Cardiac fibroblast (primary cell): ENCODE measurements at regions not wholly inside any gene's neighbourhood (a gene's known extent, or its start where the extent isn't known, plus 50 kb on each side); places are given as distances from the start of the nearest gene placed in this dataset.

Source experiments
- DNase-seq, 2 donors: peaks; one replicate each; pipeline versions ENCODE4 v3.0.0 to v3.0.0-alpha.2; 2010; ENCODE audit warnings: low read depth in 2 of 2
- H3K4me3 ChIP-seq, 2 donors: replicated peaks in 1 of 2; 1 replicate in 1 of 2; 2 replicates in 1 of 2; pipeline ENCODE4 v1.5.1; 2011; ENCODE audit warnings: low read depth in 2 of 2, low read length in 2 of 2, mild to moderate bottlenecking in 2 of 2, moderate library complexity in 1 of 2
- CTCF ChIP-seq: IDR thresholded peaks from one replicate; pipeline ENCODE4 v1.5.1; 2011; ENCODE audit warnings: low read depth, mild to moderate bottlenecking, low read length, inconsistent platforms

DNA sequence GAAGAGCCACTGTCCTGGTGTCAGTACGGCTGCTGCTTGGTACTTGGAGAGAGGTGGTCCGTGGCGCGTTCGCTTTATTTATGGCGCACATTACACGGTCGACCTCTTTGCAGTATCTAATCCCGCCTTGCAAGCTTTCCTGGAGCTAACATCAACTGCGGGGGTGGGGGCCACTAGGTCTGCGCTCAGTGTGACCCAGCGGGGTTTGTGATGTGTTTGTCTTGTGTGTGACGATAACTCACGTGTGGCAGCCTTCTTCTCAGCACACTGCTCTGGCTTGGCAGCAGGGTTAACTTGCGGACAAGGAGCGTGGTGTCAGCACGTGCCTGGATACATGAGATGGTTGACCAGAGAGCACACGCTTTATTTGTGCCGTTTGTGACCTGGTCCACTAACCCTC is 122.2 kb upstream of the RTL1 start:
- no peak overlapping the region for H3K4me3 ChIP-seq
- DNase-seq: no peak
- TF ChIP-seq CTCF: no peak

DNA sequence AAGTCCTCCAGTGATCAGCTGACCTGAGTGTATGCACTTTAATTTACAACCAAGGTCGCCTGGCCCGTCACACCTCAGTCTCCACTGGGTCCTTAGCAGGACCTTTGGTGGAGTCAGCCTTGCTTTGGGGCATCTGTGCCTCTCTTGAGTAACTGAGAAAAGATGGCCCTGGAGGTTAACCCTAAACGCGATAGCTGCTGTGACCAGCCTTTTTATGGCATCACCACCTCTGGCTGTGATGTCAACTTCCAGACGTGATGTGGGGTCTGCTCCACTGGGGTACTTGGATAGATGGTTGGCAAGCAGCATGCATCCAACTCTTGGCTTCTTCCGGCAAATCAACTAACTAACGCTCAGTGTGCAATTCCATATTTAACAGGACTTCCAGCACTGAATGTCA is 122.8 kb upstream of the RTL1 start:
- H3K4me3 ChIP-seq: no peak overlapping the region
- no peak for TF ChIP-seq CTCF
- no peak for DNase-seq

GRCh38 chr14:101027291-101027690 is 123.8 kb upstream of the RTL1 start:
- no peak for TF ChIP-seq CTCF
- no peak for DNase-seq
- H3K4me3 ChIP-seq: no peak overlapping the region

DNA sequence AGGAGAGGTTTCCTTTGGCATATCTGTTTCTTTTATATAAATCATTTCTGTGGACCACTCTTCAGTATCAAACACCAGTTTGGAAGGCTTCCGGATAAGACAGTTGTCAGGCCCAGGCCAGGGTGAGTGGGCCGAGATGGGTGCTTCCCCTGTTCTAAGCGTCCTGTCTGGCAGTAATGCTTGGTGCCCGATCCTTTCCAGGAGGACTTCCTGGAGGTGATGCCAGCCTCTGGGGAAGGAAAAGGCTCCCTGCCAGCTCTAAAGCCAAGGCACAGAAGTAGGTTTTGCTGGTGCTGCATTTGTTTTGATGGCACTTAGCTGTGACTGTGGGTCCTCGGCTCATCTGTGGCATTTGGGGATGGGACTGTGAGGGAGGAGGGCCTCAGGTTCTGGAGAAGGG is 124.4 kb upstream of the RTL1 start:
- TF ChIP-seq CTCF: no peak

DNA sequence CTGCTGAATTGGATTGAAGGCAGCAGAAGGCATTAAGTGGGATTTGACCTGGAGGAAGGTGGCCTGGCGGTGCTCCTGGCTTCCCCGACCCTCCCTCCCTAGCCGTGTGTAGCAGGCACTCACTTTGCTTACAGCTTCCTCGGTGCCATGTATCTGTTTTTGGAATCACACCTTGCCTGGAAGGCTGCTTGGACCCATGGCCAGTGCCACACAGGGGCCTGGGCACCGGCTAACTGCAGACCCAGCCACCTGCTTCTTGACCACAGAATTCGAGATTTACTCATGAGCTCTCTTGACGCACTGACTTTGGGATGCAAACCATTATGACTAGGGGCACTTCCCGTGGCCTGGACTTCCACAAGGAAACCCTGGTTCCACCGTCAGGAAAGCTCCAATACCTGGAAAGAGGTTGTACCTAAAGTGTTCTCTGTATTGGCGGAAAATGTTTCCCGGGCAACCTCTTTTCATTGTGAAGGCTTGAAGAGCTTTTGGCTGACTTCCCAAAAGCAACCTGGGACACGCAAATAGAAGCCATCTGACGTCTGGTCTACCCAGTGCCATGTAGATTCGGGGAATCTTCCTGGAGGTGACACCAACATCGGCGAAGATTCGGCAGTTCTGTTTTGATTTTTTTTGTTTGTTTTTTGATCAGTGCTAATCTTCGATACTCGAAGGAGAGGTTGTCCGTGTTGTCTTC is 125.6 kb upstream of the RTL1 start:
- no peak overlapping the region for H3K4me3 ChIP-seq
- TF ChIP-seq CTCF: no peak
- DNase-seq: no peak

More for the DNA sequence above, 124.4 kb upstream of the RTL1 start:
- no peak for DNase-seq
- H3K4me3 ChIP-seq: no peak overlapping the region

- TF ChIP-seq CTCF: no peak
- no peak for DNase-seq
- H3K4me3 ChIP-seq: no peak overlapping the region
Measured at GRCh38 chr14:101029668-101030290, 126.3 kb upstream of the RTL1 start.
